Neuronal stem cell (in vitro differentiated cells): ENCODE measurements at regions not wholly inside any gene's neighbourhood (a gene's known extent, or its start where the extent isn't known, plus 50 kb on each side); places are given as distances from the start of the nearest gene placed in this dataset.
A peak's percentile ranks its signal among the peaks of the same experiment; 100 is the strongest.

Experiments
- DNase-seq: peaks from one replicate; pipeline ENCODE4 v3.0.0-alpha.2; 2013; ENCODE audit warnings: low spot score
- H2AFZ ChIP-seq: one replicate; pipeline ENCODE4 v1.6.1; 2013; ENCODE audit warnings: mild to moderate bottlenecking, low read length, inconsistent platforms
- H2AK5ac ChIP-seq: 2 replicates; pipeline ENCODE4 v1.6.1; 2013; ENCODE audit warnings: low read depth, mild to moderate bottlenecking, inconsistent platforms, low read length, moderate library complexity, mixed read lengths
- H2BK120ac ChIP-seq: 2 replicates; pipeline ENCODE4 v1.6.1; 2013; ENCODE audit warnings: low read depth, mild to moderate bottlenecking, inconsistent platforms, low read length, moderate library complexity, mixed read lengths
- H2BK12ac ChIP-seq: one replicate; pipeline ENCODE4 v1.6.1; 2013; ENCODE audit warnings: low read length, inconsistent platforms
- H2BK15ac ChIP-seq: 2 replicates; pipeline ENCODE4 v1.6.1; 2013; ENCODE audit warnings: mild to moderate bottlenecking, low read length, inconsistent platforms, mixed read lengths
- H2BK5ac ChIP-seq: one replicate; pipeline ENCODE4 v1.6.1; 2013; ENCODE audit warnings: inconsistent platforms, mild to moderate bottlenecking, low read length, moderate library complexity
- H3K14ac ChIP-seq: one replicate; pipeline ENCODE4 v1.6.1; 2013; ENCODE audit warnings: low read length, inconsistent platforms
- H3K18ac ChIP-seq: 2 replicates; pipeline ENCODE4 v1.6.1; 2013; ENCODE audit warnings: low read length, inconsistent platforms
- H3K23ac ChIP-seq: 2 replicates; pipeline ENCODE4 v1.6.1; 2013; ENCODE audit warnings: low read depth, mild to moderate bottlenecking, mixed read lengths, low read length, inconsistent platforms; ENCODE audit not compliant: poor library complexity
- H3K27ac ChIP-seq: replicated peaks from 3 replicates; pipeline ENCODE4 v1.5.1; 2013; ENCODE audit warnings: low read length, inconsistent platforms
- H3K27me3 ChIP-seq, 3 experiments: 2 replicates each; pipeline ENCODE4 v1.6.1; 2013; ENCODE audit warnings: low read length in 3 of 3, mild to moderate bottlenecking in 2 of 3, inconsistent platforms in 1 of 3, low read depth in 1 of 3, mixed read lengths in 1 of 3, moderate library complexity in 1 of 3; ENCODE audit not compliant: control insufficient read depth in 3 of 3, insufficient read depth in 3 of 3
- H3K36me3 ChIP-seq, 2 donors: replicated peaks in 1 of 2; 2 replicates each; pipeline ENCODE4 v1.6.1; 2013; ENCODE audit warnings: low read length in 2 of 2; ENCODE audit not compliant: control insufficient read depth in 2 of 2, insufficient read depth in 2 of 2
- H3K4ac ChIP-seq: 2 replicates; pipeline ENCODE4 v1.6.1; 2013; ENCODE audit warnings: inconsistent platforms, mild to moderate bottlenecking, low read length, moderate library complexity
- H3K4me1 ChIP-seq, 2 donors: 1 replicate in 1 of 2; 2 replicates in 1 of 2; pipeline ENCODE4 v1.6.1; 2013; ENCODE audit warnings: low read length in 2 of 2, low read depth in 1 of 2; ENCODE audit not compliant: control insufficient read depth in 2 of 2, insufficient read depth in 1 of 2
- H3K4me2 ChIP-seq: one replicate; pipeline ENCODE4 v1.6.1; 2013; ENCODE audit warnings: mild to moderate bottlenecking, low read length, inconsistent platforms; ENCODE audit not compliant: insufficient read depth, poor library complexity, severe bottlenecking
- H3K4me3 ChIP-seq, 2 donors: 2 replicates each; pipeline ENCODE4 v1.5.1; 2013; ENCODE audit warnings: low read length in 2 of 2, mild to moderate bottlenecking in 2 of 2, inconsistent platforms in 1 of 2, moderate library complexity in 1 of 2
- H3K79me1 ChIP-seq: one replicate; pipeline ENCODE4 v1.6.1; 2013; ENCODE audit warnings: low read depth, mild to moderate bottlenecking, inconsistent platforms, low read length, moderate library complexity
- H3K9ac ChIP-seq: one replicate; pipeline ENCODE4 v1.6.1; 2013; ENCODE audit warnings: mild to moderate bottlenecking, low read depth, low read length, inconsistent platforms; ENCODE audit not compliant: poor library complexity
- H3K9me3 ChIP-seq, 2 donors: replicated peaks in 1 of 2; 2 replicates each; pipeline versions ENCODE3 to v1.6.1; 2013; ENCODE audit warnings: low read length in 2 of 2, mild to moderate bottlenecking in 2 of 2, inconsistent platforms in 1 of 2, low read depth in 1 of 2, mixed read lengths in 1 of 2, moderate library complexity in 1 of 2; ENCODE audit not compliant: control insufficient read depth in 2 of 2, insufficient read depth in 1 of 2
- H4K8ac ChIP-seq: one replicate; pipeline ENCODE4 v1.6.1; 2013; ENCODE audit warnings: low read depth, mild to moderate bottlenecking, inconsistent platforms, low read length, moderate library complexity
- H4K91ac ChIP-seq: one replicate; pipeline ENCODE4 v1.6.1; 2013; ENCODE audit warnings: low read length, low read depth, mild to moderate bottlenecking, inconsistent platforms; ENCODE audit not compliant: poor library complexity
- WGBS, 2 donors: extraction: QIAGEN DNeasy Blood & Tissue Kit; methylation state at CpG; one replicate each; pipeline ENCODE4 v1.1.7; 2013; ENCODE audit warnings: missing lambda C conversion rate in 2 of 2, mixed read lengths in 1 of 2; ENCODE audit not compliant: insufficient read length in 2 of 2, insufficient replicate concordance in 1 of 2; ENCODE audit errors: extremely low coverage in 2 of 2; 5-methylcytosine and 5-hydroxymethylcytosine counted together

- WGBS, 2 donors, result no CpG with 5 or more reads among the region's 8 CpGs
- no peak overlapping the region for H4K8ac ChIP-seq
- H3K4ac ChIP-seq, result no peak overlapping the region
- no peak overlapping the region for H2BK15ac ChIP-seq
- no peak overlapping the region for H3K18ac ChIP-seq
- no peak overlapping the region for H3K23ac ChIP-seq
- no peaks in the 10 kb centered on the region for H3K27me3 ChIP-seq
- H2BK12ac ChIP-seq, result no peak overlapping the region
- H2AFZ ChIP-seq, result no peak overlapping the region
- H2BK5ac ChIP-seq, result no peak overlapping the region
- no peak overlapping the region for H3K9ac ChIP-seq
- H3K79me1 ChIP-seq, result no peaks in the 10 kb centered on the region
- no peaks in the 10 kb centered on the region for H3K36me3 ChIP-seq
- H4K91ac ChIP-seq, result no peak overlapping the region
- H2AK5ac ChIP-seq, result no peak overlapping the region
- no peaks in the 10 kb centered on the region for H3K4me1 ChIP-seq
- no peak for DNase-seq
- no peak overlapping the region for H2BK120ac ChIP-seq
- no peak overlapping the region for H3K4me3 ChIP-seq
- H3K4me2 ChIP-seq, result no peak overlapping the region
- H3K27ac ChIP-seq, result no peak overlapping the region
- H3K14ac ChIP-seq, result no peak overlapping the region
- H3K9me3 ChIP-seq, result no peaks in the 10 kb centered on the region
These were observed 344.9 kb downstream of the RBM43 start for GRCh38 chr2:150916467-150917396.

- Histone ChIP-seq H2BK120ac (no peak overlapping the region), H3K9me3 (no peaks in the 10 kb centered on the region), H3K27ac (no peak overlapping the region), H3K23ac (no peak overlapping the region), H3K4ac (no peak overlapping the region), H2BK5ac (no peak overlapping the region), H2BK15ac (no peak overlapping the region), H3K4me2 (no peak overlapping the region), H4K91ac (no peak overlapping the region), H3K27me3 (no peaks in the 10 kb centered on the region), H3K18ac (peak overlapping the region; percentile 42), H3K36me3 (no peaks in the 10 kb centered on the region), H3K14ac (no peak overlapping the region), H2BK12ac (no peak overlapping the region), H2AFZ (no peak overlapping the region), H3K4me3 (no peak overlapping the region), H3K79me1 (no peaks in the 10 kb centered on the region), H3K4me1 (no peaks in the 10 kb centered on the region), H2AK5ac (no peak overlapping the region), H4K8ac (no peak overlapping the region), H3K9ac (no peak overlapping the region)
- DNase-seq, result no peak
- WGBS, 2 donors, result no CpG with 5 or more reads among the region's 9 CpGs
These were observed 349.8 kb downstream of the RBM43 start for GRCh38 chr2:150911766-150912280.

GRCh38 chr2:150909613-150910012 is 352.1 kb downstream of the RBM43 start:
- no CpG with 5 or more reads among the region's 1 CpG for WGBS, 2 donors

GRCh38 chr2:150909090-150909489 is 352.6 kb downstream of the RBM43 start:
- Histone ChIP-seq H3K14ac (no peak overlapping the region), H2AFZ (peak overlapping the region; percentile 32), H4K8ac (no peak overlapping the region), H3K27me3 (no peaks in the 10 kb centered on the region), H3K4me2 (no peak overlapping the region), H3K4me3 (no peak overlapping the region), H3K23ac (no peak overlapping the region), H3K79me1 (no peaks in the 10 kb centered on the region), H2BK120ac (no peak overlapping the region), H3K36me3 (no peaks in the 10 kb centered on the region), H2AK5ac (no peak overlapping the region), H3K18ac (no peak overlapping the region), H3K9ac (no peak overlapping the region), H2BK5ac (no peak overlapping the region), H3K4me1 (no peaks in the 10 kb centered on the region), H3K9me3 (no peaks in the 10 kb centered on the region), H2BK12ac (no peak overlapping the region), H3K27ac (no peak overlapping the region), H2BK15ac (no peak overlapping the region), H4K91ac (no peak overlapping the region), H3K4ac (no peak overlapping the region)
- no peak for DNase-seq

More at GRCh38 chr2:150909613-150910012, 352.1 kb downstream of the RBM43 start:
- H3K4me2 ChIP-seq, result no peak overlapping the region
- H3K23ac ChIP-seq, result no peak overlapping the region
- H2AFZ ChIP-seq, result no peak overlapping the region
- H3K36me3 ChIP-seq, result no peaks in the 10 kb centered on the region
- H4K8ac ChIP-seq, result no peak overlapping the region
- H2BK120ac ChIP-seq, result no peak overlapping the region
- H3K9me3 ChIP-seq, result no peaks in the 10 kb centered on the region
- no peak overlapping the region for H2BK5ac ChIP-seq
- no peak overlapping the region for H3K27ac ChIP-seq
- no peak overlapping the region for H3K4ac ChIP-seq
- no peak overlapping the region for H3K14ac ChIP-seq
- H3K18ac ChIP-seq, result no peak overlapping the region
- no peak overlapping the region for H2AK5ac ChIP-seq
- no peak overlapping the region for H3K9ac ChIP-seq
- no peak overlapping the region for H2BK15ac ChIP-seq
- H4K91ac ChIP-seq, result no peak overlapping the region
- no peaks in the 10 kb centered on the region for H3K79me1 ChIP-seq
- no peak overlapping the region for H3K4me3 ChIP-seq
- DNase-seq, result no peak
- H2BK12ac ChIP-seq, result no peak overlapping the region
- no peaks in the 10 kb centered on the region for H3K27me3 ChIP-seq
- no peaks in the 10 kb centered on the region for H3K4me1 ChIP-seq
